RPMI7951 (cell line): ENCODE measurements at regions not wholly inside any gene's neighbourhood (a gene's known extent, or its start where the extent isn't known, plus 50 kb on each side); places are given as distances from the start of the nearest gene placed in this dataset.

Experiments used
- DNase-seq: peaks from one replicate; pipeline ENCODE4 v3.0.0-alpha.2; 2012; ENCODE audit warnings: low read depth

- DNase-seq, result no peak
Measured at GRCh38 chr10:107477266-107477665, 312.8 kb upstream of the SORCS1 start.

- no peak for DNase-seq
Measured at GRCh38 chr10:107476408-107476807, 311.9 kb upstream of the SORCS1 start.

- no peak for DNase-seq
Measured at GRCh38 chr10:107474650-107475049, 310.1 kb upstream of the SORCS1 start.

- DNase-seq, result no peak
Measured at GRCh38 chr10:107473225-107473624, 308.7 kb upstream of the SORCS1 start.

- no peak for DNase-seq
Measured at GRCh38 chr10:107471911-107472310, 307.4 kb upstream of the SORCS1 start.

GRCh38 chr10:107453561-107453960 is 289.1 kb upstream of the SORCS1 start:
- no peak for DNase-seq

- DNase-seq, result no peak
Measured at GRCh38 chr10:107451047-107451446, 286.5 kb upstream of the SORCS1 start.

- no peak for DNase-seq
Measured at GRCh38 chr10:107450056-107450455, 285.6 kb upstream of the SORCS1 start.

- DNase-seq, result no peak
Measured at GRCh38 chr10:107444443-107444842, 279.9 kb upstream of the SORCS1 start.

- DNase-seq, result no peak
Measured at GRCh38 chr10:107443813-107444212, 279.3 kb upstream of the SORCS1 start.

GRCh38 chr10:107443326-107443725 is 278.8 kb upstream of the SORCS1 start:
- DNase-seq, result no peak

GRCh38 chr10:107442035-107442505 is 277.6 kb upstream of the SORCS1 start:
- DNase-seq, result peak; percentile 66

GRCh38 chr10:107440741-107441140 is 276.2 kb upstream of the SORCS1 start:
- DNase-seq, result no peak

- DNase-seq, result no peak
Measured at GRCh38 chr10:107437921-107438320, 273.4 kb upstream of the SORCS1 start.

GRCh38 chr10:107436568-107436967 is 272.1 kb upstream of the SORCS1 start:
- no peak for DNase-seq

- DNase-seq, result no peak
Measured at GRCh38 chr10:107434854-107435253, 270.3 kb upstream of the SORCS1 start.

- no peak for DNase-seq
Measured at GRCh38 chr10:107434201-107434600, 269.7 kb upstream of the SORCS1 start.

GRCh38 chr10:107433605-107434004 is 269.1 kb upstream of the SORCS1 start:
- no peak for DNase-seq

GRCh38 chr10:107430446-107430845 is 265.9 kb upstream of the SORCS1 start:
- no peak for DNase-seq

GRCh38 chr10:107427016-107427415 is 262.5 kb upstream of the SORCS1 start:
- no peak for DNase-seq

- DNase-seq, result peak; percentile 35
Measured at GRCh38 chr10:107425931-107426553, 261.5 kb upstream of the SORCS1 start.

GRCh38 chr10:107424628-107425027 is 260.1 kb upstream of the SORCS1 start:
- no peak for DNase-seq

- DNase-seq, result no peak
Measured at GRCh38 chr10:107423903-107424302, 259.4 kb upstream of the SORCS1 start.

GRCh38 chr10:107422681-107423080 is 258.2 kb upstream of the SORCS1 start:
- no peak for DNase-seq
